OCI-LY7 (cell line): ENCODE measurements at regions not wholly inside any gene's neighbourhood (a gene's known extent, or its start where the extent isn't known, plus 50 kb on each side); places are given as distances from the start of the nearest gene placed in this dataset.

ENCODE experiments used
- CTCF ChIP-seq: fragments of 200-600 bp; sonication (generic); conservative IDR thresholded peaks from 2 replicates; pipeline ENCODE4 v1.5.1; 2014; ENCODE audit warnings: mild to moderate bottlenecking, antibody characterized with exemption, low read length, moderate library complexity, mixed read lengths
- EZH2phosphoT487 ChIP-seq: fragments of 200-600 bp; sonication (generic); IDR thresholded peaks from 2 replicates; pipeline ENCODE4 v1.6.1; 2018; ENCODE audit warnings: low read depth, borderline replicate concordance, mild to moderate bottlenecking, mixed run types, antibody characterized with exemption, low read length, moderate library complexity, mixed read lengths

DNA sequence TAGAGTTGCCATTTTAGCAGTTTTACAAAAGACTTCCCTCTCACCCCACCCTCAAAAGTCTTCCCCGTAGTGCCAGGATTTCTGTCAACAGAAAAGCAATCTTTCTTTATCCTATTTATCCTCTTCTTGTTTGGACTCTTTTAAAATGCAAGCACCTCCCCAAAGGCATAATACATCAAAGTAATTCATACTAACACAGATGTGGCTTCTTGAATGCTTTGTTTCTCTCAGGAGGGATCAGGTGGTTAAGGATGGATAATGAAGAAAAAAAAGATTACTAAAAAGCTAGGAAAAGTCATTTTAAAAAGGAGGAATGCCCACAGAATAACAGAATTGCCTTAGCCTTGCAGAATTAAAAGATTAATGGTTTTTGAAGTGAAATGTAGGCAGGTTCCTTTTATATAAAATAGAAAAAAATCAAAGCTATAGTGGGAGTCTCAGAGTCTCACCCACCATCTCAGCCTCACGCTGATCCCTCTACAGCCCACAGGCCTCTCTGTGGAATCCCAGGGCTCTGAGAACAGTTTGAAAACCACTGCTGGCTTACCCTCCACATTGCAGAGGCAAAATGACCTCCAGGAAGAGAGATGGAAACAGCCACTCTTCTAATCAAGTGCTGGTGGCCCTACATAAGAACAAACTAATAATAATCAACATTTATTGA, 102.2 kb downstream of the GCNT1 start:
- no peak for TF ChIP-seq EZH2phosphoT487
- TF ChIP-seq CTCF = no peak
